SK-N-SH (cell line): ENCODE measurements at regions not wholly inside any gene's neighbourhood (a gene's known extent, or its start where the extent isn't known, plus 50 kb on each side); places are given as distances from the start of the nearest gene placed in this dataset.
"Not testable (repeated sequence)": the region's sequence is repeated elsewhere in the genome, so short reads cannot be mapped to it uniquely, and the experiment has no call there.

Source experiments
- CTCF ChIA-PET: fragments of 300-600, 350-600 bp; formaldehyde crosslinking; extraction: SDS; loops from one replicate; lab custom pipeline; 2021; lab: Yijun Ruan, JAX
- POLR2A ChIA-PET: fragments of 350-600 bp; sonication (Branson Sonifier 250); formaldehyde crosslinking; extraction: SDS; loops from one replicate; lab custom pipeline; 2020; ENCODE audit warnings: antibody characterized with exemption, inconsistent platforms; lab: Yijun Ruan, JAX
- DNase-seq: peaks from one replicate; pipeline ENCODE4 v3.0.0; 2012
- H2AFZ ChIP-seq: fragments of 200-600 bp; sonication (generic); 2 replicates; pipeline ENCODE4 v1.8.1; 2016; ENCODE audit warnings: antibody characterized with exemption, mild to moderate bottlenecking, low read depth
- H3F3A ChIP-seq: fragments of 200-600 bp; sonication (generic); replicated peaks from 2 replicates; pipeline ENCODE3; 2016; ENCODE audit warnings: antibody characterized with exemption, mild to moderate bottlenecking; ENCODE audit not compliant: insufficient read depth
- H3K27ac ChIP-seq, 2 experiments: fragments of 200-500 bp in 1 of 2; fragments of 200-600 bp in 1 of 2; sonication (Bioruptor generic) in 1 of 2; sonication (generic), shearing (Covaris generic) in 1 of 2; 2 replicates each; pipeline versions ENCODE4 v1.5.1 to v1.6.1; 2014 to 2016; ENCODE audit warnings: low read depth in 2 of 2, inconsistent platforms in 1 of 2, low read length in 1 of 2, mild to moderate bottlenecking in 1 of 2, mixed read lengths in 1 of 2
- H3K27me3 ChIP-seq: fragments of 200-600 bp; sonication (generic), shearing (Covaris generic); 2 replicates; pipeline ENCODE4 v1.6.1; 2016; ENCODE audit warnings: mixed run types; ENCODE audit not compliant: insufficient read depth
- H3K36me3 ChIP-seq, 2 experiments: fragments of 200-500 bp in 1 of 2; fragments of 200-600 bp in 1 of 2; sonication (Bioruptor generic) in 1 of 2; sonication (generic) in 1 of 2; replicated peaks in 1 of 2; 2 replicates each; pipeline versions ENCODE3 to v1.5.1; 2014 to 2016; ENCODE audit warnings: low read length in 1 of 2, mild to moderate bottlenecking in 1 of 2; ENCODE audit not compliant: insufficient read depth in 2 of 2, control insufficient read depth in 1 of 2
- H3K4me1 ChIP-seq, 2 experiments: fragments of 200-500 bp in 1 of 2; fragments of 200-600 bp in 1 of 2; sonication (Bioruptor generic) in 1 of 2; sonication (generic), shearing (Covaris generic) in 1 of 2; 2 replicates each; pipeline versions ENCODE4 v1.5.1 to v1.6.1; 2014 to 2016; ENCODE audit warnings: low read depth in 1 of 2, low read length in 1 of 2, mixed run types in 1 of 2; ENCODE audit not compliant: insufficient read depth in 2 of 2, control insufficient read depth in 1 of 2
- H3K4me2 ChIP-seq: fragments of 200-600 bp; sonication (generic), shearing (Covaris generic); 2 replicates; pipeline ENCODE4 v1.6.1; 2017; ENCODE audit warnings: mixed run types
- H3K4me3 ChIP-seq, 2 experiments: fragments of 200-500 bp in 1 of 2; fragments of 200-600 bp in 1 of 2; sonication (Bioruptor generic) in 1 of 2; sonication (generic), shearing (Covaris generic) in 1 of 2; 2 replicates each; pipeline versions ENCODE4 v1.5.1 to v1.8.1; 2014 to 2016; ENCODE audit warnings: low read depth in 2 of 2, inconsistent platforms in 1 of 2, low read length in 1 of 2, mild to moderate bottlenecking in 1 of 2, mixed read lengths in 1 of 2, moderate library complexity in 1 of 2
- H3K79me2 ChIP-seq: fragments of 200-600 bp; sonication (generic); 2 replicates; pipeline ENCODE4 v1.8.1; 2017; ENCODE audit warnings: mild to moderate bottlenecking; ENCODE audit not compliant: insufficient read depth
- H3K9ac ChIP-seq: fragments of 200-600 bp; sonication (generic); 2 replicates; pipeline ENCODE4 v1.6.1; 2017; ENCODE audit warnings: mixed run types
- H3K9me2 ChIP-seq: fragments of 200-600 bp; sonication (generic); 2 replicates; pipeline ENCODE4 v1.6.1; 2017; ENCODE audit warnings: mixed run types
- H3K9me3 ChIP-seq: fragments of 200-600 bp; sonication (generic); 2 replicates; pipeline ENCODE4 v1.6.1; 2017; ENCODE audit warnings: mixed run types, mild to moderate bottlenecking, moderate library complexity
- H4K20me1 ChIP-seq: fragments of 200-600 bp; sonication (generic); 2 replicates; pipeline ENCODE4 v1.6.1; 2017; ENCODE audit warnings: mild to moderate bottlenecking, mixed run types; ENCODE audit not compliant: insufficient read depth
- EP300 ChIP-seq, 2 experiments: IDR thresholded peaks; 2 replicates each; pipeline versions ENCODE4 v1.4.0 to v1.6.1; 2012; ENCODE audit warnings: borderline replicate concordance in 1 of 2, low read depth in 1 of 2, low read length in 1 of 2
- FOXM1 ChIP-seq: IDR thresholded peaks from 2 replicates; pipeline ENCODE4 v1.4.0; 2012; ENCODE audit warnings: low read depth, mild to moderate bottlenecking
- GABPA ChIP-seq: IDR thresholded peaks from 2 replicates; pipeline ENCODE4 v1.4.0; 2012; ENCODE audit warnings: low read depth, mild to moderate bottlenecking
- MAX ChIP-seq: IDR thresholded peaks from 2 replicates; pipeline ENCODE4 v1.4.0; 2012; ENCODE audit warnings: low read depth
- NRF1 ChIP-seq: IDR thresholded peaks from 2 replicates; pipeline ENCODE4 v1.6.1; 2012; ENCODE audit warnings: low read depth, mild to moderate bottlenecking, low read length
- PBX3 ChIP-seq: IDR thresholded peaks from 2 replicates; pipeline ENCODE4; 2012
- RAD21 ChIP-seq: IDR thresholded peaks from 2 replicates; pipeline ENCODE4 v1.6.1; 2012; ENCODE audit warnings: mild to moderate bottlenecking, low read length
- RXRA ChIP-seq: IDR thresholded peaks from 2 replicates; pipeline ENCODE4 v1.4.0; 2012; ENCODE audit warnings: low read depth, mild to moderate bottlenecking, borderline replicate concordance
- SIN3A ChIP-seq: IDR thresholded peaks from 2 replicates; pipeline ENCODE4 v1.6.1; 2012; ENCODE audit warnings: low read depth, mild to moderate bottlenecking, low read length, moderate library complexity, borderline replicate concordance
- SMC3 ChIP-seq: IDR thresholded peaks from 2 replicates; pipeline ENCODE4 v1.6.1; 2012; ENCODE audit warnings: low read depth, low read length, improper control_type of control experiment
- TAF1 ChIP-seq: IDR thresholded peaks from 2 replicates; pipeline ENCODE4 v1.6.1; 2012; ENCODE audit warnings: low read depth, mild to moderate bottlenecking, low read length, moderate library complexity, borderline replicate concordance
- USF2 ChIP-seq: fragments of 150-350 bp; IDR thresholded peaks from 2 replicates; pipeline ENCODE4 v1.6.1; 2017; ENCODE audit warnings: antibody characterized with exemption, low read length, low read depth, borderline replicate concordance
- WGBS: methylation state at CpG from one replicate; pipeline ENCODE4 v1.1.6; 2017; ENCODE audit warnings: low lambda C conversion rate; 5-methylcytosine and 5-hydroxymethylcytosine counted together

- H3K4me3 ChIP-seq, H3K27ac ChIP-seq, H2AFZ ChIP-seq, H3K27me3 ChIP-seq, H3K9ac ChIP-seq, H4K20me1 ChIP-seq, H3K4me2 ChIP-seq, CTCF ChIA-PET, H3K9me3 ChIP-seq, H3K79me2 ChIP-seq, H3K4me1 ChIP-seq, DNase-seq, POLR2A ChIA-PET, H3K36me3 ChIP-seq, H3F3A ChIP-seq, H3K9me2 ChIP-seq: not testable (repeated sequence)
- 89% methylated on average over 1 of the region's 1 CpG for WGBS
These were observed 51.3 kb upstream of the RIOK2 start for GRCh38 chr5:97234380-97234779.

GRCh38 chr5:97242341-97242740 is 59.3 kb upstream of the RIOK2 start:
- Histone ChIP-seq H3F3A (no peaks in the 10 kb centered on the region), H2AFZ (no peak overlapping the region), H3K9me2 (no peaks in the 10 kb centered on the region), H3K9ac (no peak overlapping the region), H3K4me3 (no peak overlapping the region), H3K4me1 (no peaks in the 10 kb centered on the region), H3K27me3 (no peaks in the 10 kb centered on the region), H3K9me3 (no peaks in the 10 kb centered on the region), H4K20me1 (no peaks in the 10 kb centered on the region), H3K27ac (no peak overlapping the region), H3K4me2 (no peak overlapping the region), H3K79me2 (no peaks in the 10 kb centered on the region), H3K36me3 (no peaks in the 10 kb centered on the region)
- no peak for DNase-seq
- ChIA-PET POLR2A (no interaction called here), CTCF (interaction anchor here (3.0 kb wide), 1 partner anchor 11 kb away, joined by 18 read pairs; no protein-coding TSS in a partner anchor)
- 54% methylated on average over 3 of the region's 3 CpGs for whole genome bisulfite sequencing
- TF ChIP-seq MAX: no peak
- TF ChIP-seq RAD21: no peak
- no peak for TF ChIP-seq EP300 (IDR thresholded peaks at IDR 0.05; ENCODE audit: borderline replicate concordance in 1 of 2, low read depth in 1 of 2, low read length in 1 of 2)
- TF ChIP-seq NRF1: no peak
- TF ChIP-seq USF2: no peak
- no peak for TF ChIP-seq SMC3
- no peak for TF ChIP-seq SIN3A
- TF ChIP-seq TAF1: no peak
- no peak for TF ChIP-seq GABPA
- no peak for TF ChIP-seq RXRA
- TF ChIP-seq PBX3: no peak
- no peak for TF ChIP-seq FOXM1
